ENCODE measurements at regions not wholly inside any gene's neighbourhood (a gene's known extent, or its start where the extent isn't known, plus 50 kb on each side); places are given as distances from the start of the nearest gene placed in this dataset.
"Not testable (repeated sequence)": the region's sequence is repeated elsewhere in the genome, so short reads cannot be mapped to it uniquely, and the experiment has no call there.

DNA sequence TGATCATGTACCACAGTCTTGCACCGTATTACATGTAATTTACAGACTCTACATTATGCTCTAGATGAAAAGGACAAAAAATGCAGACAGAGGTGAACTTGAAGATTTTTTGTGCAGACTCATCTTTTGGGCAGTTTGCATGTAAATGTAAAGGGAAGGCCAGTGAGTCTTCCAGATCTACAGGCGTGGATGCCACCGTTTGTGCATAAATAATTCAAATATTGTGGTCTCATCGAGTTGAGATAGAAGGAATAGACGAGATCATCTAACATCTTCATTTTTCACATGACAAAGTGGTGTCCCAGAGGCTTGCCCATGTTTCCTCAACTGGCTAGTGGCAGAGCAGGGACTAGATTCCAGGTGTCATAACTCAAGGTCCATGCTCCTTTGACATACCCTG, 125.2 kb downstream of the ALX1 start:
- no peak overlapping the region for H3K4me3 ChIP-seq (ENCODE audit: insufficient read depth, low read depth, low read length)
- no peaks in the 10 kb centered on the region for H3K27me3 ChIP-seq (ENCODE audit: control insufficient read depth, insufficient read depth, low read length)
- DNase-seq, result no peak
- no peaks in the 10 kb centered on the region for H3K36me3 ChIP-seq (replicated peaks; ENCODE audit: control insufficient read depth, insufficient read depth, low read length)

DNA sequence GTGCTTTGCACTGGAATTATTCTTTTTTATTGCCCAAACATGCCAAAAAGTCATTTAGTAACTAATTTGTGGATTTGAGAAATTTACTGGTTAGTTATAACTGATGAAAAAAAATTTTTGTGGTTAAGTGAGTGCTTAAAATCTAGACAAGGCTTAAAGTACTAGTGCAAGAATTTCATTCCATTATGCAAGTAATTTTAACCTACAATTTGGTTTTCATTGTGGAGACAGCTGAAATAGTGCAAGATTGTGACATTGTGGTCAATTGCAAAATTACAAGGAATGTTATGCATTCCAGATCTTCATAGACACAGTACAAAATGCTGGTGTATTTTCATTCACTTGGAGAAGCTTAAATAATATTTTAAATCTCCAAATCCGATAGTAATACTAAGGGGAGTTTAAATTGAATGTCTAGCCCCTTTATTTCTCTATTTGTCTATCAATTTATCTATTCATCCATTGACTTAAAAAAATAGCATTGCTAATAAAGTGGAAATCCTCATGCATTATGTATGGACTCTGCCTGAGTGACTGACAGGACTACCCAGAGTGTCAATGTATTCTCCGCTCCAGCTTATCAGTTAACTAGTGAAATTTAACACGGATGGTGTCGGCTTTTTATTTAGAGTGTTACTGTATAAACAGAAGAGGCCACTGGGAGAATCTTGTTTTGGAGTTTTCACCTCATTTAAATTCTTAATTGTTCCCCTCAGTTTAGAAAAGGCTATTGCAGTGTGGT, 125.9 kb downstream of the ALX1 start:
- no peaks in the 10 kb centered on the region for H3K36me3 ChIP-seq (replicated peaks; ENCODE audit: control insufficient read depth, insufficient read depth, low read length)
- no peaks in the 10 kb centered on the region for H3K27me3 ChIP-seq (ENCODE audit: control insufficient read depth, insufficient read depth, low read length)
- DNase-seq, result no peak
- no peak overlapping the region for H3K4me3 ChIP-seq (ENCODE audit: insufficient read depth, low read depth, low read length)

DNA sequence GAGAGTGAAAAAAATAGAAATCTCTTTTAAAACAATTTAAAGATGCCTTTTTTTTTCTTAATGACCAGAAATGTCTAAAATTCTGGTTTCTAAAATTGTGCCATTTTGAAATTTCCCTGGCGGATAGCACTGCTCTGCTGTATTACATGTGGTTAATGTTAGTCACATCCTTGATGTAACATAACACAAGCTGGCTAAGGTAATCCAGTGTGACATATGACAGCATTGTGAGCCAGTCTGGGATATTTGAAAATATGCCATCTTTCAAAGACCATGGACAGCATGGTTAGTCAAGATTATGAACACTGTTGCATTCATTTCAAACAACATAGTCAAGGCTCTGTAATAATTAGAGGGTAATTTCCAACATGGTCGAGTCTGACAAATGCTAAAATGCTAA, 133.2 kb downstream of the ALX1 start:
- no peaks in the 10 kb centered on the region for H3K36me3 ChIP-seq (replicated peaks; ENCODE audit: control insufficient read depth, insufficient read depth, low read length)
- no peak for DNase-seq
- H3K4me3 ChIP-seq (ENCODE audit: insufficient read depth, low read depth, low read length), result no peak overlapping the region
- H3K27me3 ChIP-seq (ENCODE audit: control insufficient read depth, insufficient read depth, low read length), result no peaks in the 10 kb centered on the region

DNA sequence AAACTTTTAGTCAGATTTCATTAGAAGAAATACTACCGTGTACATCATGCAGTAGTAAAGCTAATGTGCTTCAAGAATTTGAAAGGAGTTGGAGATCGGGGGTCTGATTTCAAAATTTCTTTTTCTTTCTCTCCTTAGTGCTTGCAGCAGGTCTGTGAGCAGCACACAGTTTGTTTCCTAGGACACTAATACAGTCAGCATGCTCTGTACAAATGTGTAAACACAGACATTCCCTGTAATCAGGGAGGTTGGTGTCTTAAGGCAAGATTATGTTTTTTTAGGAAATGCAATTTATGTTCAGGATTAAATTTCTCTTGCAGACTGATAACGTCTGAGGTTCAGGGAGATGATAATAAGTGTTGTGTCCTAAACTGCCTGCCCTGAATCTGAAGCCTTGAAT, 142.7 kb downstream of the ALX1 start:
- Histone ChIP-seq H3K4me3 (ENCODE audit: insufficient read depth, low read depth, low read length) (no peak overlapping the region), H3K27me3 (ENCODE audit: control insufficient read depth, insufficient read depth, low read length) (no peaks in the 10 kb centered on the region), H3K36me3 (replicated peaks; ENCODE audit: control insufficient read depth, insufficient read depth, low read length) (no peaks in the 10 kb centered on the region)
- DNase-seq, result no peak

DNA sequence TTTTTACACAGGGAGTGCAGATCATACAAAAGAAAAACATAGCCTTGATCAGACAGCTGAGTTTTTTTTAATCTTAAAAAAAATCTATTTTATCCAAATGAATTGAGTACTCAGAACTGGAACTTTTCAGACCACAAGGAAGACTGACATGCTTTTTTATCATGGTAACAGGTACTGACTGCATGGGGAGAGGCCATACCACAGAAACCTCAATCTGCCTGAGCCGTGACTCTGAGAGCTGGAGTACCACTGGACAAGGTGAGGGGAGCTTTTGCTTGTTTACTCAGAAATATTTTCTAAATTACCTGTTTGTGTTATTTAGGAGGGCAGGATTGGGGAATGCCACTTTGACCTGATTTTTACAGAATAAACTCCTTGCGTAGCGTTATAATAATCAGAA, 143.9 kb downstream of the ALX1 start:
- Histone ChIP-seq H3K4me3 (ENCODE audit: insufficient read depth, low read depth, low read length) (no peak overlapping the region), H3K27me3 (ENCODE audit: control insufficient read depth, insufficient read depth, low read length) (no peaks in the 10 kb centered on the region), H3K36me3 (replicated peaks; ENCODE audit: control insufficient read depth, insufficient read depth, low read length) (no peaks in the 10 kb centered on the region)
- DNase-seq, result no peak

DNA sequence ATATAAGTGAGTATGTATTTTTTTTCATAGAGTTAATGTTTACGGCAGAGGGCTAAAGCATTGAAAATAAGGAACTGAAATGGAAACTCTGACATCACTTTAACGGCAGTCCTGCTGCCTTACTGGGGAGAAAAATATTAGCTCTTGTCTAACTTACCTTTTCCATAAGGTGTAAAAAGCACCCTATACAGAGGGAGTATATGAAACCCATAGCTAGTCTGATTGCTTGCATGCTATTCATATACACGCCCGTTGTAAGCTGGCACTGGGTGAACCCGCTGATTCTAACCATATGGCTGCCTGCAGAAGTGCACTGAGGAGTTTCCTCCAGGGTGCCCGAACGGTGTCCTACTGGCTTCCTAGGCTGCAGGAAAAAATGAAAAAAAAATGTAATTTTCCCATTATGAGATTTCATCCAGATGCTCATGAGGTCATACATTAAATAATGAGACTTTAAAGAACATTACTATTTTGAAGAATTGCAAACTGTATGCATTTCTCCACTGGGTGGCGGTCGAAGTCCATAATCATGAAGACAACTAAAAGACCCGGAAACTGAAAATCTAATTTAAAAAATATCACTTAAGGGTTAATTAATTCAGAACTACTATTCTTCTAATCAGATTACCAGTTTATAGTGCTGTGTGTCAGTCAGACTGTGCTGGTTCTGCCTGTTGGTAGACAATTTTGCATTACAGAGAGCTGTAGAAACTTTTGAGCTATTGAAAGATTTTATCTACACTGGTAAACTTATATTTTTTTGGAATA, 144.7 kb downstream of the ALX1 start:
- no peak for DNase-seq
- H3K27me3 ChIP-seq (ENCODE audit: control insufficient read depth, insufficient read depth, low read length), result no peaks in the 10 kb centered on the region
- no peak overlapping the region for H3K4me3 ChIP-seq (ENCODE audit: insufficient read depth, low read depth, low read length)
- H3K36me3 ChIP-seq (replicated peaks; ENCODE audit: control insufficient read depth, insufficient read depth, low read length), result no peaks in the 10 kb centered on the region

DNA sequence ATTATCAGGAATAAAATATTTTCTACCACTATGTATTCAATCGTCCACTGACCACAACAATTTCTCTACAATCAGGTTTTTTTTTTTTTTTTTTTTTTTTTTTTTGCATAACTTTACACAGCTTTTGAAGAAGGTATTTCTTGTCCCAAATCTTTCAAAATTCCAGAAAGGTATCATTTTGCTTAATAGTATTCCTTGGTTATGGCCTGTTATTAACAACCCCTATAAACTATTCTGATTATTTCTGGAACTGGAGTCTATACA, 145.3 kb downstream of the ALX1 start:
- Histone ChIP-seq H3K36me3 (replicated peaks; ENCODE audit: control insufficient read depth, insufficient read depth, low read length) (no peaks in the 10 kb centered on the region), H3K4me3 (ENCODE audit: insufficient read depth, low read depth, low read length) (no peak overlapping the region), H3K27me3 (ENCODE audit: control insufficient read depth, insufficient read depth, low read length) (no peaks in the 10 kb centered on the region)
- DNase-seq, result no peak

DNA sequence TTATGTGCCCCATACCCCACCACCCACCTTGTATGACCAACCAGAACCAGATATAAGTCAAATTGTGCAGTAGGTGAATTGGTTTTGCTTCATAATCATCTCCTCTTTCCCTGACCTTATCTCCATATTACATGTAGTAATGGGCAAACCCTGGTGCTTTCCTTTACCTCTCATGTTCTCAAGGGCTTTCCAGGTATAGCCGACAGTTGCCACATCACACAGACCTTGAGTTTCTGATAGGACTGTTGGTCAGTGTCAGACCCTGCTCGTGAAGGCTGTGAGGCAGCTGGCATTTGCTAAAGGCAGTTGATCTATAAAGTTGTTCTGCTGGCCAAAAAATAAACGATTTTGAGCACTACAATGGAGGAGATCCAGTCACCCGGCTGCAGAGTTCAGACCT, 145.9 kb downstream of the ALX1 start:
- no peak overlapping the region for H3K4me3 ChIP-seq (ENCODE audit: insufficient read depth, low read depth, low read length)
- no peak for DNase-seq
- no peaks in the 10 kb centered on the region for H3K27me3 ChIP-seq (ENCODE audit: control insufficient read depth, insufficient read depth, low read length)
- no peaks in the 10 kb centered on the region for H3K36me3 ChIP-seq (replicated peaks; ENCODE audit: control insufficient read depth, insufficient read depth, low read length)

DNA sequence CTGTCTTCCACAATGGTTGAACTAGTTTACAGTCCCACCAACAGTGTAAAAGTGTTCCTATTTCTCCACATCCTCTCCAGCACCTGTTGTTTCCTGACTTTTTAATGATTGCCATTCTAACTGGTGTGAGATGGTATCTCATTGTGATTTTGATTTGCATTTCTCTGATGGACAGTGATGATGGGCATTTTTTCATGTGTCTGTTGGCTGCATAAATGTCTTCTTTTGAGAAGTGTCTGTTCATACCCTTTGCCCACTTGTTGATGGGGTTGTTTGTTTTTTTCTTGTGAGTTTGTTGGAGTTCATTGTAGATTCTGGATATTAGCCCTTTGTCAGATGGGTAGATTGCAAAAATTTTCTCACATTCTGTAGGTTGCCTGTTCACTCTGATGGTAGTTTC, 153.1 kb downstream of the ALX1 start:
- H3K36me3 ChIP-seq (replicated peaks; ENCODE audit: control insufficient read depth, insufficient read depth, low read length); H3K4me3 ChIP-seq (ENCODE audit: insufficient read depth, low read depth, low read length); DNase-seq; H3K27me3 ChIP-seq (ENCODE audit: control insufficient read depth, insufficient read depth, low read length): not testable (repeated sequence)

DNA sequence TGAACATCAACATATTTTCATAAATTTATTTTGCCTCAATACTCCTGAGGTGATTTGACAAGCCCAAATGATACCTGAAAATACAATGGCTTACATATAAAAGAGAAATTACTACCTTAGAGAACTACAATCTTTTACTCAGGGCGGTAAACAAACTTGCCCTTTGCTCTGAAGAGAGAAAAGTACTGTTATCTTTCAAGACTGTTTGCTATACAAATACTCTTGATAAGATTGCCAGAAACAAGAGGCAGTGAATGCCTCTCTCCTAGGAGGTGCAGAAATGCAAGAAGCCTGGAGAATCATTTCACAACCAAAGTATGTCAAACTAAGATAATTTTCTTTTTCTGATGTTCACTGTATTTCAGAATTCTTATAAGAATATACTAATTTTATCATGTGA, 160.3 kb downstream of the ALX1 start:
- no peak overlapping the region for H3K4me3 ChIP-seq (ENCODE audit: insufficient read depth, low read depth, low read length)
- no peak for DNase-seq
- H3K36me3 ChIP-seq (replicated peaks; ENCODE audit: control insufficient read depth, insufficient read depth, low read length), result no peaks in the 10 kb centered on the region
- no peaks in the 10 kb centered on the region for H3K27me3 ChIP-seq (ENCODE audit: control insufficient read depth, insufficient read depth, low read length)

DNA sequence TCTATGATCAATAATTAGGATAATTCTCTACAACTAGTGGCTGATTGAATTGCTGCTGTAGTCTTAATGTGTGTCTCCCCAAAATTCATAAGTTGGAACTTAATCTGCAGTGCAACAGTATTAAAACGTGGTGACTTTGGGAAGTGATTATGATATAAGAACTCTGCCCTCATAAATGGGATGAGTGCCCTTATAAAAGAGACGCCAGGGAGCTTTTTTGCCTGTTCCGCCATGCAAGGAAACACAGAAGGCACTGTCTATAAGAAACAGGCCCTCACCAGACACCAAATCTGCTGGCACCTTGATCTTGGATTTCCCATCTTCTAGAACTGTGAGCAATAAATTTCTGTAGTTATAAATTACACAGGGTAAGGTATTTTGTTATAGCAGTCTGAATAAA, 161.0 kb downstream of the ALX1 start:
- no peaks in the 10 kb centered on the region for H3K27me3 ChIP-seq (ENCODE audit: control insufficient read depth, insufficient read depth, low read length)
- no peaks in the 10 kb centered on the region for H3K36me3 ChIP-seq (replicated peaks; ENCODE audit: control insufficient read depth, insufficient read depth, low read length)
- H3K4me3 ChIP-seq (ENCODE audit: insufficient read depth, low read depth, low read length), result no peak overlapping the region
- no peak for DNase-seq

DNA sequence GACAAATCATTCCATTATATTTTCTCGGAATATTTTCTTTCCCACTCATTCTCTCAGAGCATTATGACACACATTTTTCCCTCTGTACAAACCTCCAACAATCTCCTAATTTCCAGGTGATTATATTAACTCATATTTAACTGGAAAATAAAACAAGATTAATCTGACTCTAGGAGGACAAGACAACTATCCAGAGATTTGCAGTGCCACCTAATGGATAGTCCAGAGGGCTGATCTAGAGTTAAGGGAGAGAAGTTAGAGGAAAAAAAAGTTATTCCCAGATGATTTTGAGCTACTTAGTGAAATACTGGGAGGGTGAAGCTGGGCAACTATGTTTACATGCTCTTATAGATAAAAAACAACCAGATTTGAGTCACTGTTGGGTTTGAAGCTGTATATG, 161.7 kb downstream of the ALX1 start:
- Histone ChIP-seq H3K4me3 (ENCODE audit: insufficient read depth, low read depth, low read length) (no peak overlapping the region), H3K27me3 (ENCODE audit: control insufficient read depth, insufficient read depth, low read length) (no peaks in the 10 kb centered on the region), H3K36me3 (replicated peaks; ENCODE audit: control insufficient read depth, insufficient read depth, low read length) (no peaks in the 10 kb centered on the region)
- no peak for DNase-seq

DNA sequence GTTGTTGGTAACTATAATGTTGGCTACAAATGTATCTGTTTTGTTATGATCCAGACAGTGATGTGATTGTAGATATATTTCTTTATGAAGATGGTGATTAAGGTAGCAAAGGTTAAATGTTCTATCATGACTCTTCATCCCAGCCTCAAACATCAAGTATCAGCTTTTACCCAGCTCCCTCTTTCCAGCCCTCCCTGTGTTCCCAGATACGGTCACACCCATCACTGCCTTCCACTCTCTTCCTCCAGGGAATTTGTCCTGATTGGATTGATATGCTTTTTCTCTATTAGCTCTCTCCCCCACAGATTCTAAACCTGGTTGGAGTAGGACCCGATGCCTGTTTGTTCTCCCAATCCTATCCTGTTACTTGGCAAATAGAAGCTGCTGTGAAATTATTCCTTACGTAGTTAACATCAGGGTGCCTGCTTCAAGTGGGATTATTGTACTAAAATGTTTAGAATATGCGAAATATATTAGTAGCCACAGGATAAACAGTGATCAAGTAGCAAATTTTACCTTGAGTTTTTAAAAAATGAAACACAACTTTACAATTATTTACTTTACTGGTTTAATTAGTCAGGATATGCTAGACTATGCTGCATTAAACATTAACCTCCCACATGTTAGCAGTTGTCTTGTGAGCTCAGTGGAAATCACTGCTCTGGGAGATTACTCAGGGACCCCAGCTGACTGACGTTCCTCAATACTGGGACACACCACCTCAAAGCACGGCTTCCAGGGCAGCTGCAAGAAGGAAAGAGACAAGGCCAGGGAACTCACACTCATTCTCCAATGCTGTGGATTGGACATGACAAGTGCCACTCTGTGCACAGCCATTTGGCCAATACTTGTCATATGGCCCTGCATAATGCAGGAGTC, 165.3 kb downstream of the ALX1 start:
- Histone ChIP-seq H3K27me3 (ENCODE audit: control insufficient read depth, insufficient read depth, low read length) (no peaks in the 10 kb centered on the region), H3K36me3 (replicated peaks; ENCODE audit: control insufficient read depth, insufficient read depth, low read length) (no peaks in the 10 kb centered on the region), H3K4me3 (ENCODE audit: insufficient read depth, low read depth, low read length) (no peak overlapping the region)
- no peak for DNase-seq

DNA sequence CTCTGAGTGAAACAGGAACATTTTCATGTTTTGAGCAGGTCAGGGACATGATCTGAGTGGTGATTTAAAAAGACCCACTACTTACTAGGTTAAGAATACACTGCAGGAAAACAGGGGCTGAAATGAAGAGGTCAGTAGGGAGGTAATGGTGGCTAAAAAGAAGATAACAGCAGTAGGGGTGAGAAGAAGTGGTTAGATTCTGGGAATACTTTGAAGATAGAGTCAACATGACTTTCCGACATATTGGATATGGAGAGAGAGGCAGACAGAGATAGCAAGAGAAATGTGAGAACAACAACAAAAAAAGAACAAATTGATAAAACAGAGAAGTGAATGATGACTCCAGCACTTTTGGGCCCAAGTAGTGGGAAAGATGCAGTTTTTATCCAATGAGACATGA, 168.0 kb downstream of the ALX1 start:
- Histone ChIP-seq H3K4me3 (ENCODE audit: insufficient read depth, low read depth, low read length) (no peak overlapping the region), H3K27me3 (ENCODE audit: control insufficient read depth, insufficient read depth, low read length) (no peaks in the 10 kb centered on the region), H3K36me3 (replicated peaks; ENCODE audit: control insufficient read depth, insufficient read depth, low read length) (no peaks in the 10 kb centered on the region)
- DNase-seq, result no peak

DNA sequence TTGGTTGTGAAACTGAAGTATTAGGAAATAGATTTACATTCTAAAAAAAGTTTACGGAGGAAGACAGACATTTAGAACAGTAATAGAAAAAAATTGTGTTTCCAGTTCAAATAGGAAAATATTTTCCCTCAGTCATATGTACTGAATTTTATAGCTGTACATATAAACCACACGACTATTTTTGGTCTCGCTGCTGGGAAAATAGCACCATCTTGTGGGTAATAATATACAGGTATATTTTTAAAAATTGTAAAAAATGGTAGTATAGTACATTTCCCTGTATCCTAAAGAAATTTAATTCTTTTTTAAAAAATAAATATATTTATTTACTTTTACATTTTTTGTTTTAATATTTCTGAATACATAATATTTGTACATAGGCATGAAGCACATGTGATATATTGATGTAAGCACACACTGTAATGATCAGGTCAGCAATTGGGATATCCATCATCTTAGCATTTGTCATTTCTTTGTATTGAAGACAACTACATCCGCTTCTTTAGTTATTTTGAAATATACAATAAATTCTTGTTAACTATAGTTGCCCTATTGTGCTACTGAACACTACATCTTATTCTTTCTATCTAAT, 168.6 kb downstream of the ALX1 start:
- Histone ChIP-seq H3K36me3 (replicated peaks; ENCODE audit: control insufficient read depth, insufficient read depth, low read length) (no peaks in the 10 kb centered on the region), H3K4me3 (ENCODE audit: insufficient read depth, low read depth, low read length) (no peak overlapping the region), H3K27me3 (ENCODE audit: control insufficient read depth, insufficient read depth, low read length) (no peaks in the 10 kb centered on the region)
- no peak for DNase-seq

Measured in H7 (cell line).